IMR-90 (cell line): ENCODE measurements at regions not wholly inside any gene's neighbourhood (a gene's known extent, or its start where the extent isn't known, plus 50 kb on each side); places are given as distances from the start of the nearest gene placed in this dataset.

Source experiments
- ATAC-seq: fragments of 200-7000 bp; cut with Tn5 transposase; 2 replicates; pipeline ENCODE4 v1.9.1; 2020; ENCODE audit warnings: low read depth, mild to moderate bottlenecking, moderate library complexity
- BruUV-seq: library from RNA; stranded (reverse); fragments of 400-500 nt; replicated peaks from 2 replicates; lab custom pipeline; 2021; lab: Mats Ljungman, UMichigan
- CTCF ChIA-PET: fragments of 300-600 bp; formaldehyde crosslinking; extraction: SDS; loops from one replicate; lab custom pipeline; 2021; ENCODE audit warnings: antibody characterized with exemption; lab: Yijun Ruan, JAX
- POLR2A ChIA-PET: fragments of 300-600 bp; sonication (Branson Sonifier 250); formaldehyde crosslinking; loops from one replicate; lab custom pipeline; 2022; ENCODE audit warnings: antibody characterized with exemption; ENCODE audit not compliant: unreplicated experiment; lab: Charles Lee
- DNase-seq: peaks from one replicate; pipeline ENCODE4 v3.0.0; 2013
- H2AFZ ChIP-seq: replicated peaks from 2 replicates; pipeline ENCODE3; 2013; ENCODE audit warnings: low read length, mild to moderate bottlenecking; ENCODE audit not compliant: poor library complexity
- H2AK5ac ChIP-seq: 2 replicates; pipeline ENCODE4 v1.6.1; 2013; ENCODE audit warnings: low read depth, low read length, inconsistent platforms
- H2AK9ac ChIP-seq: replicated peaks from 2 replicates; pipeline ENCODE3; 2013; ENCODE audit warnings: mild to moderate bottlenecking, low read depth, low read length, moderate library complexity; ENCODE audit not compliant: poor library complexity
- H2BK120ac ChIP-seq: 2 replicates; pipeline ENCODE4 v1.6.1; 2013; ENCODE audit warnings: low read depth, low read length, inconsistent platforms
- H2BK15ac ChIP-seq: 3 replicates; pipeline ENCODE4 v1.6.1; 2013; ENCODE audit warnings: low read depth, low read length, inconsistent platforms
- H2BK20ac ChIP-seq: 2 replicates; pipeline ENCODE4 v1.6.1; 2013; ENCODE audit warnings: low read depth, mild to moderate bottlenecking, inconsistent platforms, low read length, moderate library complexity
- H2BK5ac ChIP-seq: 2 replicates; pipeline ENCODE4 v1.6.1; 2013; ENCODE audit warnings: mild to moderate bottlenecking, low read depth, low read length, inconsistent platforms; ENCODE audit not compliant: poor library complexity, severe bottlenecking
- H3K14ac ChIP-seq: replicated peaks from 2 replicates; pipeline ENCODE4 v1.6.1; 2013; ENCODE audit warnings: low read depth, low read length, inconsistent platforms
- H3K18ac ChIP-seq: 2 replicates; pipeline ENCODE4 v1.6.1; 2013; ENCODE audit warnings: low read depth, low read length, control low read depth
- H3K23ac ChIP-seq: 2 replicates; pipeline ENCODE4 v1.6.1; 2013; ENCODE audit warnings: low read depth, low read length, inconsistent platforms
- H3K27ac ChIP-seq: 2 replicates; pipeline ENCODE4 v1.5.1; 2013; ENCODE audit warnings: mild to moderate bottlenecking, control low read depth, low read length; ENCODE audit not compliant: insufficient read depth
- H3K27me3 ChIP-seq: 2 replicates; pipeline ENCODE4 v1.6.1; 2013; ENCODE audit warnings: low read length; ENCODE audit not compliant: control insufficient read depth, insufficient read depth
- H3K36me3 ChIP-seq: 2 replicates; pipeline ENCODE4 v1.6.1; 2013; ENCODE audit warnings: low read length, mixed read lengths; ENCODE audit not compliant: control insufficient read depth, insufficient read depth
- H3K4ac ChIP-seq: 2 replicates; pipeline ENCODE4 v1.6.1; 2013; ENCODE audit warnings: low read depth, low read length, inconsistent platforms
- H3K4me1 ChIP-seq: 2 replicates; pipeline ENCODE4 v1.6.1; 2013; ENCODE audit warnings: low read length, mixed read lengths; ENCODE audit not compliant: control insufficient read depth, insufficient read depth
- H3K4me2 ChIP-seq: 2 replicates; pipeline ENCODE4 v1.6.1; 2013; ENCODE audit warnings: low read depth, mild to moderate bottlenecking, control low read depth, low read length, moderate library complexity
- H3K4me3 ChIP-seq: 2 replicates; pipeline ENCODE4 v1.5.1; 2013; ENCODE audit warnings: low read depth, mild to moderate bottlenecking, control low read depth, low read length, moderate library complexity; ENCODE audit not compliant: insufficient read depth
- H3K56ac ChIP-seq: 2 replicates; pipeline ENCODE4 v1.6.1; 2013; ENCODE audit warnings: low read length, inconsistent platforms; ENCODE audit not compliant: insufficient read depth; ENCODE audit errors: extremely low read depth
- H3K79me1 ChIP-seq, 2 experiments: 2 replicates each; pipeline ENCODE4 v1.6.1; 2013; ENCODE audit warnings: low read length in 2 of 2, inconsistent platforms in 1 of 2, low read depth in 1 of 2
- H3K9ac ChIP-seq: 2 replicates; pipeline ENCODE4 v1.6.1; 2013; ENCODE audit warnings: low read depth, low read length, control low read depth
- H3K9me1 ChIP-seq: 2 replicates; pipeline ENCODE4 v1.6.1; 2013; ENCODE audit warnings: low read length, inconsistent platforms; ENCODE audit not compliant: insufficient read depth
- H3K9me3 ChIP-seq: 2 replicates; pipeline ENCODE4 v1.6.1; 2013; ENCODE audit warnings: low read length; ENCODE audit not compliant: control insufficient read depth, insufficient read depth
- H4K20me1 ChIP-seq: 2 replicates; pipeline ENCODE4 v1.6.1; 2013; ENCODE audit warnings: low read length, inconsistent platforms; ENCODE audit not compliant: insufficient read depth
- H4K5ac ChIP-seq: 2 replicates; pipeline ENCODE4 v1.6.1; 2013; ENCODE audit warnings: mild to moderate bottlenecking, low read depth, low read length, control low read depth
- H4K8ac ChIP-seq, 2 experiments: 2 replicates each; pipeline ENCODE4 v1.6.1; 2013; ENCODE audit warnings: low read depth in 2 of 2, low read length in 2 of 2, control low read depth in 1 of 2, inconsistent platforms in 1 of 2
- H4K91ac ChIP-seq: 2 replicates; pipeline ENCODE4 v1.6.1; 2013; ENCODE audit warnings: low read depth, low read length, inconsistent platforms; ENCODE audit not compliant: insufficient read depth
- CEBPB ChIP-seq: IDR thresholded peaks from 2 replicates; pipeline ENCODE4 v1.6.1; 2012; ENCODE audit warnings: low read depth, low read length, improper control_type of control experiment
- POLR2A ChIP-seq: IDR thresholded peaks from 2 replicates; pipeline ENCODE4 v1.6.1; 2012; ENCODE audit warnings: mild to moderate bottlenecking, low read depth, low read length
- WGBS, 2 experiments: methylation state at CpG; one replicate each; pipeline versions ENCODE4 v1.1.5 to v1.1.7; 2013; ENCODE audit warnings: missing lambda C conversion rate in 2 of 2; ENCODE audit not compliant: insufficient read length in 1 of 2; ENCODE audit errors: extremely low coverage in 2 of 2; 5-methylcytosine and 5-hydroxymethylcytosine counted together
- dilution Hi-C: fragments of 300-500 bp; cut with HindIII; formaldehyde crosslinking; loops from one replicate; pipeline ENCODE4 v1.14.3; 2018; ENCODE audit warnings: low sequenced_read_pairs; ENCODE audit not compliant: unreplicated experiment
- in situ Hi-C: fragments of 300-500 bp; cut with MboI; formaldehyde crosslinking; loops from 3 replicates; pipeline ENCODE4 v1.14.3; 2019; ENCODE audit warnings: low sequenced_read_pairs, inconsistent platforms, mixed read lengths
- intact Hi-C: fragments of 100-400 bp; cut with micrococcal nuclease; formaldehyde crosslinking; loops from 2 replicates; pipeline ENCODE4 v1.10.0; 2022

DNA sequence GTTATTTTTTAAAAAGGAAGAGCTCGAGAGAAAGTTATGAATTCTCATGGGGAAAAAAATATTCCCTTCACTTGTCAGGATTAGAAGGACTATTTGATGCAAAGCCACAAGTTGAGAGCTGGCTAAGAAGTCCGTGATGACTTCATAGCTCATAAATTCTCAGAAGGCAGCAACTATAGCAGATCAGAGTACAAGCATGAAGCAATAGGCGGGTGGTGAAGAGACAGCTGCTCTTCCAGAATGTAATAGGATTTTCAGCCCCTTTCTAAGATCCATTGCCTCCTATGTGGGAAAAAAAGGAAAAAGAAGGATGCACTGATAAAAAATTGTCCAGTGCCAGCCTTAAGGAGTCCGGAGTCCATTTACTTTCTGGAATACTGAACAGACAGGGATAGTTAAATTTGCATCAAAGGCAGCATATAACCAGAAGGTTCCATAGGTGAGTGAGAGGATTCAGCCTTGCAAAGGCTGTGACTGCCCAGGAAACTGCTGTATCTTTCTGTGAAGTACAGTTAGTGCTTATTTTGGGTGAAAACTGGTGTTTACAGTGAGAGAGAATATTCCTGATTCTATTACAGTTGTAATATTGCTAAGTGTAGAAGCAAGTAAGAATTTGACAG, 929.5 kb upstream of the ALCAM start:
- POLR2A ChIA-PET = no interaction called here
- no peaks in the 10 kb centered on the region for H3K9me1 ChIP-seq
- no peaks in the 10 kb centered on the region for H3K36me3 ChIP-seq
- H3K27me3 ChIP-seq = no peaks in the 10 kb centered on the region
- H3K4me3 ChIP-seq = no peak overlapping the region
- DNase-seq = peak; percentile 53
- no peak overlapping the region for H4K91ac ChIP-seq
- WGBS, 2 experiments = no CpG with 5 or more reads among the region's 4 CpGs
- H3K9me3 ChIP-seq = no peaks in the 10 kb centered on the region
- H3K4me2 ChIP-seq = no peak overlapping the region
- H3K23ac ChIP-seq = no peak overlapping the region
- H2AFZ ChIP-seq = no peak overlapping the region
- H3K14ac ChIP-seq = no peak overlapping the region
- BruUV-seq = no TSS peak
- H2BK20ac ChIP-seq = no peak overlapping the region
- H2BK15ac ChIP-seq = no peak overlapping the region
- no peak overlapping the region for H3K4ac ChIP-seq
- no peak overlapping the region for H4K5ac ChIP-seq
- H3K56ac ChIP-seq = no peak overlapping the region
- H3K9ac ChIP-seq = no peak overlapping the region
- no peak overlapping the region for H2BK120ac ChIP-seq
- no peak overlapping the region for H3K27ac ChIP-seq
- in situ Hi-C loops = no loop called here
- dilution Hi-C loops = no loop called here
- H2AK9ac ChIP-seq = no peak overlapping the region
- H2BK5ac ChIP-seq = no peak overlapping the region
- no peak overlapping the region for H2AK5ac ChIP-seq
- no peaks in the 10 kb centered on the region for H3K79me1 ChIP-seq
- intact Hi-C loops = loop anchor here (10.0 kb wide), 1 partner anchor 218 kb away; no protein-coding TSS in a partner anchor
- H4K20me1 ChIP-seq = no peaks in the 10 kb centered on the region
- peak; percentile 56 for ATAC-seq
- CTCF ChIA-PET = no interaction called here
- TF ChIP-seq CEBPB (peak; percentile 53; the same call in 1 of the 2 replicates), POLR2A (no peak)
- H4K8ac ChIP-seq = no peak overlapping the region
- H3K4me1 ChIP-seq = no peaks in the 10 kb centered on the region
- no peak overlapping the region for H3K18ac ChIP-seq
